OCI-LY7 (cell line): ENCODE measurements at regions not wholly inside any gene's neighbourhood (a gene's known extent, or its start where the extent isn't known, plus 50 kb on each side); places are given as distances from the start of the nearest gene placed in this dataset.

Experiments used
- BruUV-seq: library from RNA; stranded (reverse); fragments of 400-500 nt; replicated peaks from 2 replicates; lab custom pipeline; 2021; lab: Mats Ljungman, UMichigan
- CTCF ChIA-PET: fragments of 300-600 bp; sonication (Branson Sonifier 250); formaldehyde crosslinking; loops from one replicate; lab custom pipeline; 2022; ENCODE audit warnings: antibody characterized with exemption; ENCODE audit not compliant: unreplicated experiment; lab: Charles Lee
- POLR2A ChIA-PET: fragments of 300-600 bp; sonication (Branson Sonifier 250); formaldehyde crosslinking; loops from one replicate; lab custom pipeline; 2022; ENCODE audit warnings: antibody characterized with exemption; lab: Charles Lee
- DNase-seq: peaks from one replicate; pipeline ENCODE4 v3.0.0-alpha.2; 2015; ENCODE audit warnings: low spot score
- H2AFZ ChIP-seq: fragments of 200-600 bp; sonication (generic), shearing (Covaris generic); 2 replicates; pipeline ENCODE4 v1.6.1; 2014; ENCODE audit warnings: mild to moderate bottlenecking, antibody characterized with exemption, low read length, moderate library complexity
- H3K27ac ChIP-seq: fragments of 200-600 bp; sonication (generic); 2 replicates; pipeline ENCODE4 v1.5.1; 2014; ENCODE audit warnings: mixed run types, low read depth, mild to moderate bottlenecking, moderate library complexity, low read length, inconsistent platforms; ENCODE audit not compliant: poor library complexity, severe bottlenecking
- H3K36me3 ChIP-seq: fragments of 200-600 bp; sonication (generic); 2 replicates; pipeline ENCODE4 v1.6.1; 2014; ENCODE audit warnings: mild to moderate bottlenecking, antibody characterized with exemption, low read length, moderate library complexity, mixed read lengths; ENCODE audit not compliant: insufficient read depth
- H3K4me1 ChIP-seq: fragments of 200-600 bp; sonication (generic); 2 replicates; pipeline ENCODE4 v1.5.1; 2014; ENCODE audit warnings: mild to moderate bottlenecking, low read length; ENCODE audit not compliant: insufficient read depth, poor library complexity, severe bottlenecking
- H3K4me2 ChIP-seq: fragments of 200-600 bp; sonication (generic); 2 replicates; pipeline ENCODE4 v1.6.1; 2014; ENCODE audit warnings: mild to moderate bottlenecking, low read length
- H3K4me3 ChIP-seq: fragments of 200-600 bp; sonication (generic); 2 replicates; pipeline ENCODE4 v1.5.1; 2014; ENCODE audit warnings: mild to moderate bottlenecking, low read depth, low read length; ENCODE audit not compliant: poor library complexity, severe bottlenecking
- H3K79me2 ChIP-seq: fragments of 200-600 bp; sonication (generic); 2 replicates; pipeline ENCODE4 v1.6.1; 2016; ENCODE audit warnings: low read depth, mild to moderate bottlenecking, low read length, moderate library complexity, mixed read lengths; ENCODE audit not compliant: insufficient read depth
- H3K9me2 ChIP-seq: fragments of 200-600 bp; sonication (generic); 2 replicates; pipeline ENCODE4 v1.6.1; 2016; ENCODE audit warnings: mild to moderate bottlenecking, low read length, mixed read lengths; ENCODE audit not compliant: insufficient read depth
- H3K9me3 ChIP-seq: fragments of 200-600 bp; sonication (generic); 2 replicates; pipeline ENCODE4 v1.6.1; 2014; ENCODE audit warnings: mild to moderate bottlenecking, mixed run types, low read length, mixed read lengths
- H4K20me1 ChIP-seq: fragments of 200-600 bp; sonication (generic); 2 replicates; pipeline ENCODE4 v1.6.1; 2014; ENCODE audit warnings: mild to moderate bottlenecking, antibody characterized with exemption, low read length, moderate library complexity, mixed read lengths; ENCODE audit not compliant: insufficient read depth
- EZH2phosphoT487 ChIP-seq: fragments of 200-600 bp; sonication (generic); IDR thresholded peaks from 2 replicates; pipeline ENCODE4 v1.6.1; 2018; ENCODE audit warnings: low read depth, borderline replicate concordance, mild to moderate bottlenecking, mixed run types, antibody characterized with exemption, low read length, moderate library complexity, mixed read lengths
- intact Hi-C: fragments of 100-400 bp; cut with micrococcal nuclease; formaldehyde crosslinking; loops from one replicate; pipeline ENCODE4 v1.10.0; 2022; ENCODE audit not compliant: unreplicated experiment
- TF ChIP-seq, protein P1 (sequence below): fragments of 200-600 bp; sonication (generic); conservative IDR thresholded peaks from 2 replicates; pipeline ENCODE4 v1.5.1; 2014; ENCODE audit warnings: mild to moderate bottlenecking, antibody characterized with exemption, low read length, moderate library complexity, mixed read lengths

DNA sequence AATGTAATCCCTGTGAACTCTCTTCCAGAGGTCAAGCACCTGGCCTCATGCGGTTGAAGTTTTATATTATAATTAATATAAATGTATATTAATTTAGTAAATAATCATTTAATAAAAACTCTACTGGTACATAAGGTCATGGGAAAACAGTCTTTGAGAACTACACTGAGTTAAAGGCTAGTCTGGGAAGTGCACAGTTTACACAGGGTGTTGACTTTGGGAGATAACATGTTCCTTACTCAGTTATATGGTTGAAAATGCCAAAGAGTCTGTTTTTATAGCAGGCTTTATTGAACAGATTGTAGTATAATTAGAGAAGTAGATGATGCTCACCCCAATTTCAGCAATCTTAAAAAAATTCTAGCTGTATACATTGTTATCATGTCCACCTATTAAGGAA, 735.9 kb downstream of the GATA3 start:
- no peak overlapping the region for H2AFZ ChIP-seq
- H3K27ac ChIP-seq, result no peak overlapping the region
- no peaks in the 10 kb centered on the region for H3K9me2 ChIP-seq
- H3K79me2 ChIP-seq, result no peaks in the 10 kb centered on the region
- intact Hi-C loops, result no loop called here
- CTCF ChIA-PET, result no interaction called here
- POLR2A ChIA-PET, result no interaction called here
- H3K9me3 ChIP-seq, result no peaks in the 10 kb centered on the region
- H3K36me3 ChIP-seq, result no peaks in the 10 kb centered on the region
- no peak for DNase-seq
- no peaks in the 10 kb centered on the region for H4K20me1 ChIP-seq
- H3K4me3 ChIP-seq, result no peak overlapping the region
- TF ChIP-seq, protein P1, sequence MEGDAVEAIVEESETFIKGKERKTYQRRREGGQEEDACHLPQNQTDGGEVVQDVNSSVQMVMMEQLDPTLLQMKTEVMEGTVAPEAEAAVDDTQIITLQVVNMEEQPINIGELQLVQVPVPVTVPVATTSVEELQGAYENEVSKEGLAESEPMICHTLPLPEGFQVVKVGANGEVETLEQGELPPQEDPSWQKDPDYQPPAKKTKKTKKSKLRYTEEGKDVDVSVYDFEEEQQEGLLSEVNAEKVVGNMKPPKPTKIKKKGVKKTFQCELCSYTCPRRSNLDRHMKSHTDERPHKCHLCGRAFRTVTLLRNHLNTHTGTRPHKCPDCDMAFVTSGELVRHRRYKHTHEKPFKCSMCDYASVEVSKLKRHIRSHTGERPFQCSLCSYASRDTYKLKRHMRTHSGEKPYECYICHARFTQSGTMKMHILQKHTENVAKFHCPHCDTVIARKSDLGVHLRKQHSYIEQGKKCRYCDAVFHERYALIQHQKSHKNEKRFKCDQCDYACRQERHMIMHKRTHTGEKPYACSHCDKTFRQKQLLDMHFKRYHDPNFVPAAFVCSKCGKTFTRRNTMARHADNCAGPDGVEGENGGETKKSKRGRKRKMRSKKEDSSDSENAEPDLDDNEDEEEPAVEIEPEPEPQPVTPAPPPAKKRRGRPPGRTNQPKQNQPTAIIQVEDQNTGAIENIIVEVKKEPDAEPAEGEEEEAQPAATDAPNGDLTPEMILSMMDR, result no peak
- no peak for TF ChIP-seq EZH2phosphoT487
- no peaks in the 10 kb centered on the region for H3K4me1 ChIP-seq
- no peak overlapping the region for H3K4me2 ChIP-seq
- no TSS peak for BruUV-seq

DNA sequence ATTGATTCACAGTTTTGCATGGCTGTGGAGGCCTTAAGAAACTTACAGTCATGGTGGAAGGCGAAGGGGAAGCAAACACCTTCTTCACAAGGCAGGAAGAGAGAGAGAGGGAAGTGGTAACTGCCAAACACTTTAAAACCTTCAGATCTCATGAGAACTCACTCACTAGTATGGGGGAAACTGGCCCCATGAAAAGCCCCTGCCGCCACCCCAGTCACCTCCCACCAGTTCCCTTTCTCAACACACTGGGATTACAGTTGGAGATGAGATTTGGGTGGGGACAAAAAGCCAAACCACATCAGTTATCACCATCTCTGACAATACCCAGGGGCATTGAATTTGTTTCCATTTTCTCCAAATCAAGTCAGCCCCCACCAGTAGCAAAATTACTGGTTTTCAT, 740.4 kb downstream of the GATA3 start:
- intact Hi-C loops, result no loop called here

DNA sequence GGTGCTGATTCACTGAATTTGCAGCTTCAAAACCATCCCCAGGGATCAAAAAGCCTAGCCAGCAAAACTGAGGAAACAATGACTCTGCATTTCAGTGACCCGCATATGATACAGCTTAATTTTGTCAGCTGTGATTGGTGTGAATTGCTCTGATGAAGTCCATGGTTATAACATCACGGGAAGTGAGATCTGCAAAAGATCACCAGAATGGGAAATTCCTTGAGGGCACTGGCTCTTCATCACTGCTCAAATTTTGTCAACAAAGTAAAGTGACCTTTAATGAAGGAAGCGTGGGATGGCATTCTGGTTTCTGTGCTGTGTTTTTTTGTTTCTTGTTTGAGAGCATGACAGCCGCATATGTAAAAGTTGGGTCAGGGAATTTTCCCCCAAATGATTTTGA, 745.9 kb downstream of the GATA3 start:
- TF ChIP-seq EZH2phosphoT487, result no peak
- TF ChIP-seq, protein P1, result no peak
- no peak for DNase-seq
- BruUV-seq, result no TSS peak
- no peaks in the 10 kb centered on the region for H3K36me3 ChIP-seq
- no peaks in the 10 kb centered on the region for H3K79me2 ChIP-seq
- intact Hi-C loops, result no loop called here
- CTCF ChIA-PET, result no interaction called here
- no peak overlapping the region for H3K27ac ChIP-seq
- no peak overlapping the region for H2AFZ ChIP-seq
- H4K20me1 ChIP-seq, result no peaks in the 10 kb centered on the region
- H3K9me3 ChIP-seq, result no peaks in the 10 kb centered on the region
- no peaks in the 10 kb centered on the region for H3K4me1 ChIP-seq
- no peaks in the 10 kb centered on the region for H3K9me2 ChIP-seq
- H3K4me3 ChIP-seq, result no peak overlapping the region
- no peak overlapping the region for H3K4me2 ChIP-seq
- POLR2A ChIA-PET, result no interaction called here

More for the DNA sequence above, 740.4 kb downstream of the GATA3 start:
- Histone ChIP-seq H3K36me3 (no peaks in the 10 kb centered on the region), H3K79me2 (no peaks in the 10 kb centered on the region), H3K4me1 (no peaks in the 10 kb centered on the region), H4K20me1 (no peaks in the 10 kb centered on the region), H3K27ac (no peak overlapping the region), H2AFZ (no peak overlapping the region), H3K9me2 (no peaks in the 10 kb centered on the region), H3K9me3 (no peaks in the 10 kb centered on the region), H3K4me3 (no peak overlapping the region), H3K4me2 (no peak overlapping the region)
- CTCF ChIA-PET, result no interaction called here
- POLR2A ChIA-PET, result interaction anchor here (0.6 kb wide), 1 partner anchor 266 kb away, joined by 3 read pairs; no protein-coding TSS in a partner anchor
- TF ChIP-seq EZH2phosphoT487, result no peak
- TF ChIP-seq, protein P1, result no peak
- BruUV-seq, result no TSS peak
- DNase-seq, result no peak
